Cardiac muscle cell (in vitro differentiated cells and primary cell): ENCODE measurements at regions not wholly inside any gene's neighbourhood (a gene's known extent, or its start where the extent isn't known, plus 50 kb on each side); places are given as distances from the start of the nearest gene placed in this dataset.

Source experiments
- DNase-seq, 2 donors: peaks; one replicate each; pipeline versions ENCODE4 v3.0.0 to v3.0.0-alpha.2; 2010 to 2017; ENCODE audit warnings: low read depth in 1 of 2, low spot score in 1 of 2
- H3K27ac ChIP-seq: fragments of 200-600 bp; sonication (generic); 2 replicates; pipeline ENCODE4 v1.5.1; 2016
- H3K27me3 ChIP-seq: fragments of 200-600 bp; sonication (generic); 2 replicates; pipeline ENCODE4 v1.6.0; 2016; ENCODE audit warnings: control low read depth
- H3K36me3 ChIP-seq: fragments of 200-600 bp; sonication (generic); 2 replicates; pipeline ENCODE4 v1.5.1; 2016; ENCODE audit warnings: control low read depth
- H3K4me1 ChIP-seq: fragments of 200-600 bp; sonication (generic); 2 replicates; pipeline ENCODE4 v1.8.1; 2017; ENCODE audit warnings: low read depth, mild to moderate bottlenecking, mixed run types
- H3K4me3 ChIP-seq: fragments of 200-600 bp; sonication (generic); 2 replicates; pipeline ENCODE4 v1.5.1; 2016; ENCODE audit warnings: mild to moderate bottlenecking
- H3K9me3 ChIP-seq: fragments of 200-600 bp; sonication (generic); 2 replicates; pipeline ENCODE4 v1.5.1; 2017; ENCODE audit warnings: low read depth, mild to moderate bottlenecking, control low read depth
- CTCF ChIP-seq: IDR thresholded peaks from 2 replicates; pipeline ENCODE4 v1.5.1; 2012; ENCODE audit warnings: low read depth, mild to moderate bottlenecking, low read length

GRCh38 chr1:195715652-195716051 is 892.6 kb downstream of the KCNT2 start:
- Histone ChIP-seq H3K27ac (no peak overlapping the region), H3K9me3 (no peaks in the 10 kb centered on the region), H3K4me3 (no peak overlapping the region), H3K27me3 (no peaks in the 10 kb centered on the region), H3K36me3 (no peaks in the 10 kb centered on the region), H3K4me1 (no peaks in the 10 kb centered on the region)
- TF ChIP-seq CTCF: no peak
- no peak for DNase-seq

- no peak overlapping the region for H3K4me3 ChIP-seq
- no peaks in the 10 kb centered on the region for H3K9me3 ChIP-seq
- no peaks in the 10 kb centered on the region for H3K27me3 ChIP-seq
- no peaks in the 10 kb centered on the region for H3K36me3 ChIP-seq
- TF ChIP-seq CTCF: no peak
- no peak overlapping the region for H3K27ac ChIP-seq
- DNase-seq: peak in 1 of 2 donors; percentile 7
- H3K4me1 ChIP-seq: no peaks in the 10 kb centered on the region
Measured at GRCh38 chr1:195714248-195714647, 894.0 kb downstream of the KCNT2 start.

DNA sequence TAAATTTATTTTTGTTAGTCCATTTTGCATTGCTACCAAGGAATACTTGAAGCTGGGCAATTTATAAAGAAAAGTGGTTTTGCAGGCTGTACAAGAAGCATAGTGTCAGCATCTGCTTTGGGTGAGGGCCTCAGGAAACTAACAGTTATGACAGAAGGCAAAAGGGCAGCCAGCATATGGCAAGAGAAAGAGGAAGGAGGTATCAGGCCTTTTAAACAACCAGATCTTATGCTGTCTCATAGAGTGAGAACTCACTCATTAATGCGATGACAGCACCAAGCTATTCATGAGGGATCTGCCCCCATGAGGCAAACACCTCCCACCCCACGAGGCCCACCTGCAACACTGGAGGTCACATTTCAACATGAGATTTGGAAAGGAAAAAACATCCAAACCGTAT is 898.4 kb downstream of the KCNT2 start:
- TF ChIP-seq CTCF: no peak
- Histone ChIP-seq H3K9me3 (no peaks in the 10 kb centered on the region), H3K4me3 (no peak overlapping the region), H3K27ac (no peak overlapping the region), H3K36me3 (no peaks in the 10 kb centered on the region), H3K4me1 (no peaks in the 10 kb centered on the region), H3K27me3 (no peaks in the 10 kb centered on the region)
- no peak for DNase-seq

DNA sequence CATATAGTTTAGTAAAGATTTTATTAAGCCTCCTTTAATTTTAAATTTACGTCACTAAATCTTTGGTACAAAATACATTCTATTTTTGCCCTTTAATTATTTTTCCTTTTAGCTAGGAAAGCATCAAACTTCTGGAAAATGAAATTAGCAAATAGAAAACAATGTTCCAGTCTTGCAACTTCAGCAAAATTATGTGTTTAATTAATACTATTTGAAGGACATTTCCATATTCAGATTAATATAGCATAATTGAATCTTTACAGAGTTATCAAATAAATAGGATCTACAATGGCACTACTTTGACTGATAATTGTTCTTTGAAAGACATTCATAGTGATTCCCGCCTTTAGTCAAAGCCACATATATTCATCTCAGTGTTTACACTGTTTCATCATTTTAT is 904.2 kb downstream of the KCNT2 start:
- no peaks in the 10 kb centered on the region for H3K9me3 ChIP-seq

DNA sequence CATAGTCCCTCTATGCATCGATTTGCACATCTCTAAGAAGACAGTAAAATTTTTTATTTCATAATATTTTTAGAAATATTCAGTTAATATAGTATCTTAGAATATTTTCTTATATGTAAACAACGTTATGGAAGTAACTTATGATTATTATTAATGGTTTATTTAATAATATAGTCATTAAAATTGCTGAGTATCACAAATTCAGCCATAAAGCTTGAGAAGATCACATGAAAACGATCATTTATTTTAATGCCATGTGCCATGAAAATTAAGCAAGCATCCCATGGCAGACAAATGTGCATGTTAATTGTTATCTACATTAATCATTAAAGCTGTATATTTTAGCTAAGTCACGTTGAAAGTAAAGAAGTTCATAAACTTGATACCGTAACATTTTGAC is 907.1 kb downstream of the KCNT2 start:
- no peaks in the 10 kb centered on the region for H3K9me3 ChIP-seq
- H3K4me1 ChIP-seq: no peaks in the 10 kb centered on the region
- H3K4me3 ChIP-seq: no peak overlapping the region
- no peak overlapping the region for H3K27ac ChIP-seq
- DNase-seq: no peak
- no peaks in the 10 kb centered on the region for H3K27me3 ChIP-seq
- H3K36me3 ChIP-seq: no peaks in the 10 kb centered on the region
- no peak for TF ChIP-seq CTCF

More for the DNA sequence above, 904.2 kb downstream of the KCNT2 start:
- no peak for TF ChIP-seq CTCF
- Histone ChIP-seq H3K27me3 (no peaks in the 10 kb centered on the region), H3K4me1 (no peaks in the 10 kb centered on the region), H3K27ac (no peak overlapping the region), H3K4me3 (no peak overlapping the region), H3K36me3 (no peaks in the 10 kb centered on the region)
- no peak for DNase-seq

DNA sequence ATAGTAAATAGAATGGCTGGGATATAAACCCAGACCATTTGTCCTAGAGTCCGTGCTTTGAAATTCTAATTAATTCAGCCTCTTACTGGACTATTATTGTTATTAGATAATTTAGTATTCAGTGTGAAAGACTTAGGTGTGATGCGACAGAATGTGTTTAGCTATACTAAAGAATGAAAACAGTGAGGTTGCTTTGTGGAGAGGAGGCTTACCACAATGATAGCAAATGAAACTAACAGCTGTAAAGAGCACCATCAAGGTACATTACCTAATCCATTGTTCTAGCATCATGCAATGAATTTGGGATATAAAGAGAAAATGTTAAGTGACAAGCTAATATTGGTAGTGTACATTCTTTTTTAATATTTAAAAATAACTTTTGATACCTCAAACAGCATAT is 911.1 kb downstream of the KCNT2 start:
- DNase-seq: no peak
- H3K27me3 ChIP-seq: no peaks in the 10 kb centered on the region
- TF ChIP-seq CTCF: no peak
- H3K4me3 ChIP-seq: no peak overlapping the region
- H3K9me3 ChIP-seq: no peaks in the 10 kb centered on the region
- H3K36me3 ChIP-seq: no peaks in the 10 kb centered on the region
- no peaks in the 10 kb centered on the region for H3K4me1 ChIP-seq
- no peak overlapping the region for H3K27ac ChIP-seq
